DND-41 (cell line): ENCODE measurements at regions not wholly inside any gene's neighbourhood (a gene's known extent, or its start where the extent isn't known, plus 50 kb on each side); places are given as distances from the start of the nearest gene placed in this dataset.

Experiments
- EZH2 ChIP-seq: IDR thresholded peaks from 3 replicates; pipeline ENCODE4 v1.6.1; 2012; ENCODE audit warnings: borderline replicate concordance, low read depth, mild to moderate bottlenecking, moderate library complexity, low read length, inconsistent platforms; ENCODE audit not compliant: severe bottlenecking
- TF ChIP-seq, protein P1 (sequence below): IDR thresholded peaks from 2 replicates; pipeline ENCODE4 v1.5.1; 2012; ENCODE audit warnings: borderline replicate concordance, low read length, moderate library complexity, mild to moderate bottlenecking; ENCODE audit not compliant: poor library complexity, severe bottlenecking; ENCODE audit errors: extremely low read depth

DNA sequence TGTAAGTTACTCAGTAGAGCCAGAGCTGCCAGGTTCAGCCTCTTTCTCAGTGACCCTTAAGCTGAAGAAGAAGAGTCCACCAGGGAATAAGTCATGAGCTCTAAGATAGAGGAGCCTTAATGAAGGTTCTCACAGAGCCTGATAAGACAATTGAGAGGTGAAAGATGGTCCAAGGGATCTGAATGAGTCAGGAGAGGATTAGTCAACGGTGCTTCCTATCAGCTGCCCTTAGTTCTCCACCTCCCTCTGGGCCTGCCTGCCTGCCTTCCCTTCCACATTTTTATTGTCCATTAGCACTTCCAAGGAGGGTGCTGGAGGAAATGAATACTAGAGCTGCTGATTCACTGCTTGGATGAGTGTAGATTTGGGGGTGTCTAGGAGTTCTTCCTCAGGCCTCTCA, 161.7 kb upstream of the RMST start:
- TF ChIP-seq, protein P1, sequence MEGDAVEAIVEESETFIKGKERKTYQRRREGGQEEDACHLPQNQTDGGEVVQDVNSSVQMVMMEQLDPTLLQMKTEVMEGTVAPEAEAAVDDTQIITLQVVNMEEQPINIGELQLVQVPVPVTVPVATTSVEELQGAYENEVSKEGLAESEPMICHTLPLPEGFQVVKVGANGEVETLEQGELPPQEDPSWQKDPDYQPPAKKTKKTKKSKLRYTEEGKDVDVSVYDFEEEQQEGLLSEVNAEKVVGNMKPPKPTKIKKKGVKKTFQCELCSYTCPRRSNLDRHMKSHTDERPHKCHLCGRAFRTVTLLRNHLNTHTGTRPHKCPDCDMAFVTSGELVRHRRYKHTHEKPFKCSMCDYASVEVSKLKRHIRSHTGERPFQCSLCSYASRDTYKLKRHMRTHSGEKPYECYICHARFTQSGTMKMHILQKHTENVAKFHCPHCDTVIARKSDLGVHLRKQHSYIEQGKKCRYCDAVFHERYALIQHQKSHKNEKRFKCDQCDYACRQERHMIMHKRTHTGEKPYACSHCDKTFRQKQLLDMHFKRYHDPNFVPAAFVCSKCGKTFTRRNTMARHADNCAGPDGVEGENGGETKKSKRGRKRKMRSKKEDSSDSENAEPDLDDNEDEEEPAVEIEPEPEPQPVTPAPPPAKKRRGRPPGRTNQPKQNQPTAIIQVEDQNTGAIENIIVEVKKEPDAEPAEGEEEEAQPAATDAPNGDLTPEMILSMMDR: no peak
- TF ChIP-seq EZH2: no peak
